B cell (primary cell): ENCODE measurements at regions not wholly inside any gene's neighbourhood (a gene's known extent, or its start where the extent isn't known, plus 50 kb on each side); places are given as distances from the start of the nearest gene placed in this dataset.

Source experiments
- ATAC-seq: fragments of 200-7000 bp; cut with Tn5 transposase; one replicate; pipeline ENCODE4 v1.10.0; 2021; ENCODE audit warnings: low read depth, mild to moderate bottlenecking, moderate number of reproducible peaks, moderate library complexity
- CTCF ChIA-PET: fragments of 350-600 bp; sonication (Branson Sonifier 250); formaldehyde crosslinking; loops from one replicate; lab custom pipeline; 2021; ENCODE audit warnings: antibody characterized with exemption, inconsistent platforms; lab: Charles Lee
- POLR2A ChIA-PET: fragments of 350-600 bp; sonication (Branson Sonifier 250); formaldehyde crosslinking; loops from one replicate; lab custom pipeline; 2021; ENCODE audit warnings: antibody characterized with exemption; lab: Charles Lee
- DNase-seq: peaks from one replicate; pipeline ENCODE4 v3.0.0; 2013
- H2AFZ ChIP-seq: 2 replicates; pipeline ENCODE4 v1.6.1; 2012; ENCODE audit warnings: mild to moderate bottlenecking, low read depth, low read length; ENCODE audit not compliant: insufficient read depth, poor library complexity, severe bottlenecking
- H3K27ac ChIP-seq, 2 donors: 1 replicate in 1 of 2; 2 replicates in 1 of 2; pipeline ENCODE4 v1.5.1; 2012 to 2013; ENCODE audit warnings: low read length in 2 of 2, mild to moderate bottlenecking in 2 of 2, moderate library complexity in 1 of 2
- H3K27me3 ChIP-seq, 4 experiments: fragments of 200-600 bp in 1 of 4; sonication (generic) in 1 of 4; replicated peaks in 1 of 4; 1 replicate in 2 of 4; 2 replicates in 2 of 4; pipeline versions ENCODE4 v1.6.1 to v1.7.0; 2013 to 2016; ENCODE audit warnings: low read length in 3 of 4, mild to moderate bottlenecking in 2 of 4, mixed read lengths in 1 of 4, moderate library complexity in 1 of 4; ENCODE audit not compliant: insufficient read depth in 4 of 4, control insufficient read depth in 3 of 4; ENCODE audit errors: control extremely low read depth in 1 of 4
- H3K36me3 ChIP-seq, 2 experiments: replicated peaks in 1 of 2; 1 replicate in 1 of 2; 2 replicates in 1 of 2; pipeline versions ENCODE4 v1.6.1 to v1.7.1; 2013; ENCODE audit warnings: low read length in 1 of 2; ENCODE audit not compliant: insufficient read depth in 2 of 2, control insufficient read depth in 1 of 2; ENCODE audit errors: control extremely low read depth in 1 of 2, extremely low read depth in 1 of 2
- H3K4me1 ChIP-seq, 2 donors: fragments of 200-600 bp in 1 of 2; sonication (generic) in 1 of 2; 1 replicate in 1 of 2; 2 replicates in 1 of 2; pipeline versions ENCODE4 v1.5.1 to v1.6.1; 2013 to 2017; ENCODE audit warnings: low read length in 2 of 2; ENCODE audit not compliant: control insufficient read depth in 2 of 2, insufficient read depth in 2 of 2
- H3K4me2 ChIP-seq: replicated peaks from 2 replicates; pipeline ENCODE3; 2012; ENCODE audit warnings: mild to moderate bottlenecking, low read depth, low read length; ENCODE audit not compliant: poor library complexity, severe bottlenecking
- H3K4me3 ChIP-seq, 5 experiments: fragments of 200-600 bp in 1 of 5; sonication (generic) in 1 of 5; 1 replicate in 3 of 5; 2 replicates in 2 of 5; pipeline versions ENCODE4 v1.5.1 to v1.7.0; 2011 to 2016; ENCODE audit warnings: low read length in 4 of 5, mild to moderate bottlenecking in 4 of 5, low read depth in 2 of 5, control low read depth in 1 of 5, moderate library complexity in 1 of 5; ENCODE audit not compliant: insufficient read depth in 1 of 5; ENCODE audit errors: control extremely low read depth in 1 of 5, extremely low read depth in 1 of 5
- H3K79me2 ChIP-seq: fragments of 200-600 bp; sonication (generic); one replicate; pipeline ENCODE4 v1.6.0; 2016; ENCODE audit warnings: low read length; ENCODE audit not compliant: control insufficient read depth, insufficient read depth
- H3K9ac ChIP-seq: fragments of 200-600 bp; sonication (generic); 2 replicates; pipeline ENCODE4 v1.6.1; 2017; ENCODE audit warnings: mild to moderate bottlenecking, low read length, moderate library complexity
- H3K9me3 ChIP-seq, 3 donors: one replicate each; pipeline versions ENCODE4 v1.6.1 to v1.7.1; 2013; ENCODE audit warnings: low read length in 2 of 3; ENCODE audit not compliant: control insufficient read depth in 2 of 3, insufficient read depth in 1 of 3; ENCODE audit errors: control extremely low read depth in 1 of 3
- H4K20me1 ChIP-seq: 2 replicates; pipeline ENCODE4 v1.6.0; 2012; ENCODE audit warnings: mild to moderate bottlenecking, low read length; ENCODE audit not compliant: insufficient read depth, control insufficient read depth, poor library complexity, severe bottlenecking
- H3K27ac Mint-ChIP-seq: one replicate; pipeline ENCODE4 v1.8.0; 2021; ENCODE audit warnings: mixed read lengths
- H3K27me3 Mint-ChIP-seq: one replicate; pipeline ENCODE4 v1.8.0; 2021; ENCODE audit warnings: mixed read lengths
- H3K4me1 Mint-ChIP-seq: one replicate; pipeline ENCODE4 v1.8.0; 2021; ENCODE audit warnings: mixed read lengths
- H3K4me3 Mint-ChIP-seq: one replicate; pipeline ENCODE4 v1.8.0; 2021; ENCODE audit warnings: mixed read lengths
- H3K9me3 Mint-ChIP-seq: one replicate; pipeline ENCODE4 v1.8.0; 2022; ENCODE audit warnings: mixed read lengths; ENCODE audit not compliant: insufficient read depth
- EZH2 ChIP-seq: IDR thresholded peaks from 2 replicates; pipeline ENCODE4 v1.6.1; 2012; ENCODE audit warnings: borderline replicate concordance, low read depth, mild to moderate bottlenecking, moderate library complexity, low read length; ENCODE audit not compliant: insufficient read depth, poor library complexity, severe bottlenecking
- WGBS: methylation state at CpG from one replicate; pipeline ENCODE4 v1.1.5; 2013; ENCODE audit warnings: missing lambda C conversion rate; ENCODE audit not compliant: insufficient coverage; 5-methylcytosine and 5-hydroxymethylcytosine counted together
- intact Hi-C: fragments of 100-400 bp; cut with micrococcal nuclease; formaldehyde crosslinking; loops from one replicate; pipeline ENCODE4 v1.10.0; 2022
- TF ChIP-seq, protein P1 (sequence below): fragments of 200-600 bp; IDR thresholded peaks from one replicate; pipeline ENCODE4 v1.8.0; 2022; ENCODE audit warnings: antibody characterized with exemption, mild to moderate bottlenecking

GRCh38 chr11:37830529-37830928, 1232.5 kb upstream of the RAG2 start:
- H3K27me3 Mint-ChIP-seq, result no peaks in the 10 kb centered on the region

DNA sequence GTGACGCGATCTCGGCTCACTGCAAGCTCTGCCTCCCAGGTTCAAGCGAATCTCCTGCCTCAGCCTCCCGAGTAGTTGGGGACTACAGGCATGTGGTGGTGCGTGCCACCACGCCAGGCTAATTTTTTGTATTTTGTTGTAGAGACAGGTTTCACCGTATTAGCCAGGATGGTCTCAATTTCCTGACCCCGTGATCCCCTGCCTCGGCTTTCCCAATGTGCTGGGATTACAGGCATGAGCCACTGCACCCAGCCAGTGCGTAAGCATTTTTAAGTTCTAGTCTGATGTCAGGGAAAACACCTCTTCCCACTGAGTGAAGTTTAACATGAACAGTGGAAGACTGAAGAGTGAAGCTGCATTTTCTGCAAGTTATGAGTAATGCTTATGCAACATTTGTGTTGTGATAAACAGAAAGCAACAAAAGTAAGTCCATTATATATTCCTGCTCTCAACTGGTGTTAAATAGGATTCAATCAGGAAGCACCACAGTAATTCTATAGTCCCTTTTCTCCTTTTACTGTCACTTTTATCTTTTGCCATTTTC, 1219.8 kb upstream of the RAG2 start:
- Histone ChIP-seq H3K36me3 (no peaks in the 10 kb centered on the region), H3K4me1 (no peaks in the 10 kb centered on the region), H3K27me3 (no peaks in the 10 kb centered on the region), H3K9ac (no peak overlapping the region), H3K4me2 (no peak overlapping the region), H2AFZ (no peak overlapping the region), H3K4me3 (no peak overlapping the region), H4K20me1 (no peaks in the 10 kb centered on the region), H3K9me3 (peaks cover 0 to 4% (median 0%) of the 10 kb centered on the region in 3 donors), H3K27ac (no peak overlapping the region), H3K79me2 (no peaks in the 10 kb centered on the region)
- no peaks in the 10 kb centered on the region for H3K4me1 Mint-ChIP-seq
- CTCF ChIA-PET, result no interaction called here
- DNase-seq (no peak), ATAC-seq (no peak)
- H3K27ac Mint-ChIP-seq, result no peak overlapping the region
- WGBS, result 100% methylated on average over 7 of the region's 11 CpGs
- TF ChIP-seq, protein P1, sequence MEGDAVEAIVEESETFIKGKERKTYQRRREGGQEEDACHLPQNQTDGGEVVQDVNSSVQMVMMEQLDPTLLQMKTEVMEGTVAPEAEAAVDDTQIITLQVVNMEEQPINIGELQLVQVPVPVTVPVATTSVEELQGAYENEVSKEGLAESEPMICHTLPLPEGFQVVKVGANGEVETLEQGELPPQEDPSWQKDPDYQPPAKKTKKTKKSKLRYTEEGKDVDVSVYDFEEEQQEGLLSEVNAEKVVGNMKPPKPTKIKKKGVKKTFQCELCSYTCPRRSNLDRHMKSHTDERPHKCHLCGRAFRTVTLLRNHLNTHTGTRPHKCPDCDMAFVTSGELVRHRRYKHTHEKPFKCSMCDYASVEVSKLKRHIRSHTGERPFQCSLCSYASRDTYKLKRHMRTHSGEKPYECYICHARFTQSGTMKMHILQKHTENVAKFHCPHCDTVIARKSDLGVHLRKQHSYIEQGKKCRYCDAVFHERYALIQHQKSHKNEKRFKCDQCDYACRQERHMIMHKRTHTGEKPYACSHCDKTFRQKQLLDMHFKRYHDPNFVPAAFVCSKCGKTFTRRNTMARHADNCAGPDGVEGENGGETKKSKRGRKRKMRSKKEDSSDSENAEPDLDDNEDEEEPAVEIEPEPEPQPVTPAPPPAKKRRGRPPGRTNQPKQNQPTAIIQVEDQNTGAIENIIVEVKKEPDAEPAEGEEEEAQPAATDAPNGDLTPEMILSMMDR, result no peak
- no peak for TF ChIP-seq EZH2
- H3K9me3 Mint-ChIP-seq, result peaks cover 4% of the 10 kb centered on the region
- H3K4me3 Mint-ChIP-seq, result no peak overlapping the region
- intact Hi-C loops, result no loop called here
- POLR2A ChIA-PET, result no interaction called here
- no peaks in the 10 kb centered on the region for H3K27me3 Mint-ChIP-seq

More at GRCh38 chr11:37830529-37830928, 1232.5 kb upstream of the RAG2 start:
- H3K27ac Mint-ChIP-seq, result no peak overlapping the region
- Histone ChIP-seq H3K79me2 (no peaks in the 10 kb centered on the region), H3K9ac (no peak overlapping the region), H3K27me3 (no peaks in the 10 kb centered on the region), H3K36me3 (no peaks in the 10 kb centered on the region), H3K4me3 (no peak overlapping the region), H2AFZ (no peak overlapping the region), H4K20me1 (no peaks in the 10 kb centered on the region), H3K9me3 (no peaks in the 10 kb centered on the region), H3K4me2 (no peak overlapping the region), H3K27ac (no peak overlapping the region), H3K4me1 (no peaks in the 10 kb centered on the region)
- H3K4me3 Mint-ChIP-seq, result no peak overlapping the region
- H3K4me1 Mint-ChIP-seq, result no peaks in the 10 kb centered on the region
- TF ChIP-seq, protein P1, result no peak
- TF ChIP-seq EZH2, result no peak
- ChIA-PET CTCF (no interaction called here), POLR2A (no interaction called here)
- no peaks in the 10 kb centered on the region for H3K9me3 Mint-ChIP-seq
- DNase-seq, result no peak
- ATAC-seq, result no peak
- intact Hi-C loops, result no loop called here
- WGBS, result 33% methylated on average over 2 of the region's 4 CpGs
